CD4-positive, CD25-positive, alpha-beta regulatory T cell (primary cell): ENCODE measurements at regions not wholly inside any gene's neighbourhood (a gene's known extent, or its start where the extent isn't known, plus 50 kb on each side); places are given as distances from the start of the nearest gene placed in this dataset.

ENCODE experiments used
- ATAC-seq, 2 donors: fragments of 150-1000 bp; cut with Tn5 transposase; one replicate each; pipeline ENCODE4 v1.10.0; 2021; ENCODE audit warnings: low read depth in 2 of 2, moderate number of reproducible peaks in 2 of 2, moderate library complexity in 1 of 2
- DNase-seq, 3 donors: peaks; one replicate each; pipeline versions ENCODE4 v3.0.0 to v3.0.0-alpha.2; 2012 to 2022; ENCODE audit warnings: mixed read lengths in 1 of 3
- H3K27ac ChIP-seq: one replicate; pipeline ENCODE4 v1.7.0; 2013; ENCODE audit warnings: mild to moderate bottlenecking, low read length; ENCODE audit not compliant: insufficient read depth, poor library complexity, severe bottlenecking
- H3K27me3 ChIP-seq: one replicate; pipeline ENCODE4 v1.7.0; 2013; ENCODE audit warnings: low read length; ENCODE audit not compliant: control insufficient read depth, insufficient read depth
- H3K36me3 ChIP-seq: one replicate; pipeline ENCODE4 v1.7.0; 2013; ENCODE audit warnings: mild to moderate bottlenecking, low read length, moderate library complexity; ENCODE audit not compliant: control insufficient read depth, insufficient read depth
- H3K4me1 ChIP-seq: 2 replicates; pipeline ENCODE4 v1.7.0; 2013; ENCODE audit warnings: mild to moderate bottlenecking, low read length; ENCODE audit not compliant: insufficient read depth, control insufficient read depth, poor library complexity, severe bottlenecking
- H3K4me3 ChIP-seq: one replicate; pipeline ENCODE4 v1.7.0; 2013; ENCODE audit warnings: low read depth, mild to moderate bottlenecking, low read length, moderate library complexity
- H3K9me3 ChIP-seq, 2 experiments: 1 replicate in 1 of 2; 2 replicates in 1 of 2; pipeline ENCODE4 v1.7.0; 2013; ENCODE audit warnings: low read length in 2 of 2, mild to moderate bottlenecking in 1 of 2, moderate library complexity in 1 of 2; ENCODE audit not compliant: control insufficient read depth in 2 of 2
- H3K27ac Mint-ChIP-seq, 3 donors: one replicate each; pipeline ENCODE4 v1.8.0; 2020 to 2022; ENCODE audit warnings: mild to moderate bottlenecking in 3 of 3, mixed read lengths in 3 of 3, moderate library complexity in 2 of 3
- H3K27me3 Mint-ChIP-seq: one replicate; pipeline ENCODE4 v1.8.0; 2022; ENCODE audit warnings: mild to moderate bottlenecking, mixed read lengths
- H3K36me3 Mint-ChIP-seq: one replicate; pipeline ENCODE4 v1.8.0; 2020; ENCODE audit warnings: mixed read lengths
- H3K4me1 Mint-ChIP-seq, 4 donors: one replicate each; pipeline ENCODE4 v1.8.0; 2020 to 2022; ENCODE audit warnings: mixed read lengths in 4 of 4, mild to moderate bottlenecking in 1 of 4
- H3K4me3 Mint-ChIP-seq, 4 donors: one replicate each; pipeline ENCODE4 v1.8.0; 2020 to 2022; ENCODE audit warnings: mild to moderate bottlenecking in 4 of 4, mixed read lengths in 4 of 4, moderate library complexity in 3 of 4
- H3K9me3 Mint-ChIP-seq, 7 donors: one replicate each; pipeline ENCODE4 v1.8.0; 2020 to 2022; ENCODE audit warnings: mixed read lengths in 7 of 7, mild to moderate bottlenecking in 3 of 7, moderate library complexity in 2 of 7

GRCh38 chr12:98402091-98402490 is 113.3 kb upstream of the TMPO start:
- Histone ChIP-seq H3K9me3 (no peaks in the 10 kb centered on the region), H3K27ac (no peak overlapping the region), H3K36me3 (no peaks in the 10 kb centered on the region), H3K4me1 (peaks cover 15% of the 10 kb centered on the region), H3K4me3 (no peak overlapping the region), H3K27me3 (no peaks in the 10 kb centered on the region)
- ATAC-seq: no peak
- Mint-ChIP-seq H3K27ac (no peak overlapping the region), H3K4me3 (no peak overlapping the region), H3K27me3 (no peaks in the 10 kb centered on the region), H3K36me3 (no peaks in the 10 kb centered on the region), H3K4me1 (peaks cover 16 to 27% (median 24%) of the 10 kb centered on the region in 4 donors), H3K9me3 (no peaks in the 10 kb centered on the region)
- DNase-seq: no peak

- DNase-seq (no peak), ATAC-seq (no peak)
- H3K4me1 ChIP-seq: peaks cover 11% of the 10 kb centered on the region
- no peaks in the 10 kb centered on the region for H3K36me3 ChIP-seq
- no peak overlapping the region for H3K27ac ChIP-seq
- H3K4me3 ChIP-seq: no peak overlapping the region
- Mint-ChIP-seq H3K27me3 (no peaks in the 10 kb centered on the region), H3K4me3 (no peak overlapping the region), H3K27ac (no peak overlapping the region), H3K4me1 (peaks cover 11 to 22% (median 18%) of the 10 kb centered on the region in 4 donors), H3K9me3 (no peaks in the 10 kb centered on the region), H3K36me3 (no peaks in the 10 kb centered on the region)
- H3K9me3 ChIP-seq: no peaks in the 10 kb centered on the region
- H3K27me3 ChIP-seq: no peaks in the 10 kb centered on the region
Measured at GRCh38 chr12:98402671-98403070, 112.7 kb upstream of the TMPO start.

GRCh38 chr12:98403385-98403784 is 112.0 kb upstream of the TMPO start:
- DNase-seq: no peak
- Histone ChIP-seq H3K27me3 (no peaks in the 10 kb centered on the region), H3K36me3 (no peaks in the 10 kb centered on the region), H3K27ac (no peak overlapping the region), H3K4me1 (peaks cover 11% of the 10 kb centered on the region), H3K9me3 (no peaks in the 10 kb centered on the region), H3K4me3 (no peak overlapping the region)
- H3K4me1 Mint-ChIP-seq: peaks cover 9 to 19% (median 17%) of the 10 kb centered on the region in 4 donors
- ATAC-seq: no peak
- no peak overlapping the region for H3K27ac Mint-ChIP-seq
- H3K4me3 Mint-ChIP-seq: no peak overlapping the region
- H3K9me3 Mint-ChIP-seq: no peaks in the 10 kb centered on the region
- no peaks in the 10 kb centered on the region for H3K27me3 Mint-ChIP-seq
- no peaks in the 10 kb centered on the region for H3K36me3 Mint-ChIP-seq

- no peak for ATAC-seq
- H3K27me3 ChIP-seq: no peaks in the 10 kb centered on the region
- DNase-seq: no peak
- H3K4me3 ChIP-seq: no peak overlapping the region
- peaks cover 9 to 18% (median 16%) of the 10 kb centered on the region in 4 donors for H3K4me1 Mint-ChIP-seq
- no peaks in the 10 kb centered on the region for H3K36me3 ChIP-seq
- no peak overlapping the region for H3K27ac ChIP-seq
- no peaks in the 10 kb centered on the region for H3K27me3 Mint-ChIP-seq
- H3K36me3 Mint-ChIP-seq: no peaks in the 10 kb centered on the region
- H3K27ac Mint-ChIP-seq: no peak overlapping the region
- no peaks in the 10 kb centered on the region for H3K9me3 ChIP-seq
- H3K9me3 Mint-ChIP-seq: no peaks in the 10 kb centered on the region
- H3K4me3 Mint-ChIP-seq: no peak overlapping the region
- H3K4me1 ChIP-seq: peaks cover 11% of the 10 kb centered on the region
Measured at GRCh38 chr12:98403936-98404335, 111.5 kb upstream of the TMPO start.

GRCh38 chr12:98405805-98406366 is 109.5 kb upstream of the TMPO start:
- H3K27ac Mint-ChIP-seq: no peak overlapping the region

GRCh38 chr12:98406378-98406777 is 109.0 kb upstream of the TMPO start:
- Histone ChIP-seq H3K9me3 (no peaks in the 10 kb centered on the region), H3K27ac (no peak overlapping the region)

More at GRCh38 chr12:98405805-98406366, 109.5 kb upstream of the TMPO start:
- Histone ChIP-seq H3K36me3 (no peaks in the 10 kb centered on the region), H3K27me3 (peaks cover 3% of the 10 kb centered on the region), H3K4me1 (no peaks in the 10 kb centered on the region), H3K4me3 (no peak overlapping the region), H3K27ac (no peak overlapping the region), H3K9me3 (no peaks in the 10 kb centered on the region)
- no peak overlapping the region for H3K4me3 Mint-ChIP-seq
- DNase-seq (no peak), ATAC-seq (no peak)
- H3K9me3 Mint-ChIP-seq: no peaks in the 10 kb centered on the region
- H3K36me3 Mint-ChIP-seq: no peaks in the 10 kb centered on the region
- peaks cover 0 to 6% (median 2%) of the 10 kb centered on the region in 4 donors for H3K4me1 Mint-ChIP-seq
- H3K27me3 Mint-ChIP-seq: peaks cover 5% of the 10 kb centered on the region

GRCh38 chr12:98408681-98409080 is 106.7 kb upstream of the TMPO start:
- Histone ChIP-seq H3K27me3 (peaks cover 3% of the 10 kb centered on the region), H3K36me3 (no peaks in the 10 kb centered on the region), H3K4me1 (no peaks in the 10 kb centered on the region), H3K4me3 (no peak overlapping the region), H3K27ac (no peak overlapping the region), H3K9me3 (no peaks in the 10 kb centered on the region)
- H3K27ac Mint-ChIP-seq: no peak overlapping the region
- H3K36me3 Mint-ChIP-seq: no peaks in the 10 kb centered on the region
- peaks cover 11% of the 10 kb centered on the region for H3K27me3 Mint-ChIP-seq
- ATAC-seq: peak in 1 of 2 donors; percentile 22
- no peak overlapping the region for H3K4me3 Mint-ChIP-seq
- DNase-seq: no peak
- no peaks in the 10 kb centered on the region for H3K9me3 Mint-ChIP-seq
- H3K4me1 Mint-ChIP-seq: peaks cover 0 to 6% (median 2%) of the 10 kb centered on the region in 4 donors

More at GRCh38 chr12:98406378-98406777, 109.0 kb upstream of the TMPO start:
- peaks cover 0 to 6% (median 2%) of the 10 kb centered on the region in 4 donors for H3K4me1 Mint-ChIP-seq
- Histone ChIP-seq H3K4me1 (no peaks in the 10 kb centered on the region), H3K27me3 (peaks cover 3% of the 10 kb centered on the region), H3K4me3 (no peak overlapping the region), H3K36me3 (no peaks in the 10 kb centered on the region)
- no peak overlapping the region for H3K4me3 Mint-ChIP-seq
- H3K9me3 Mint-ChIP-seq: no peaks in the 10 kb centered on the region
- DNase-seq: no peak
- ATAC-seq: no peak
- peaks cover 7% of the 10 kb centered on the region for H3K27me3 Mint-ChIP-seq
- H3K27ac Mint-ChIP-seq: no peak overlapping the region
- H3K36me3 Mint-ChIP-seq: no peaks in the 10 kb centered on the region

GRCh38 chr12:98409548-98409947 is 105.8 kb upstream of the TMPO start:
- no peaks in the 10 kb centered on the region for H3K36me3 ChIP-seq
- H3K27ac Mint-ChIP-seq: no peak overlapping the region
- peaks cover 3% of the 10 kb centered on the region for H3K27me3 ChIP-seq
- peaks cover 0 to 6% (median 2%) of the 10 kb centered on the region in 4 donors for H3K4me1 Mint-ChIP-seq
- no peak overlapping the region for H3K4me3 Mint-ChIP-seq
- no peaks in the 10 kb centered on the region for H3K36me3 Mint-ChIP-seq
- peaks cover 13% of the 10 kb centered on the region for H3K27me3 Mint-ChIP-seq
- no peaks in the 10 kb centered on the region for H3K9me3 ChIP-seq
- no peak overlapping the region for H3K27ac ChIP-seq
- no peaks in the 10 kb centered on the region for H3K4me1 ChIP-seq
- ATAC-seq (no peak), DNase-seq (no peak)
- H3K4me3 ChIP-seq: no peak overlapping the region
- H3K9me3 Mint-ChIP-seq: no peaks in the 10 kb centered on the region
